Endothelial cell of umbilical vein (primary cell): ENCODE measurements at regions not wholly inside any gene's neighbourhood (a gene's known extent, or its start where the extent isn't known, plus 50 kb on each side); places are given as distances from the start of the nearest gene placed in this dataset.

Experiments used
- BruUV-seq: library from RNA; stranded (reverse); fragments of 400-500 nt; replicated peaks from 2 replicates; lab custom pipeline; 2021; lab: Mats Ljungman, UMichigan
- CTCF ChIA-PET: fragments of 300-600, 350-600 bp; sonication (Branson Sonifier 250); formaldehyde crosslinking; loops from one replicate; lab custom pipeline; 2021; ENCODE audit warnings: antibody characterized with exemption, inconsistent platforms; lab: Charles Lee
- POLR2A ChIA-PET: fragments of 300-600, 350-600 bp; sonication (Branson Sonifier 250); formaldehyde crosslinking; loops from one replicate; lab custom pipeline; 2021; ENCODE audit warnings: antibody characterized with exemption, inconsistent platforms; lab: Charles Lee
- DNase-seq: peaks from one replicate; pipeline ENCODE4 v3.0.0-alpha.2; 2011; ENCODE audit warnings: low read depth, low spot score
- FAIRE-seq: peaks from 2 replicates; lab custom pipeline; 2011; peaks lifted over from hg19 to GRCh38; lab: Jason Lieb, UNC
- H2AFZ ChIP-seq: 2 replicates; pipeline ENCODE4 v1.6.0; 2012; ENCODE audit warnings: low read depth, low read length, control low read depth, inconsistent platforms
- H3K27ac ChIP-seq: 2 replicates; pipeline ENCODE4 v1.5.1; 2011; ENCODE audit warnings: low read depth, mild to moderate bottlenecking, control low read depth, low read length, moderate library complexity; ENCODE audit not compliant: insufficient read depth
- H3K27me3 ChIP-seq, 2 experiments: 2 replicates each; pipeline versions ENCODE4 v1.6.0 to v1.6.1; 2011; ENCODE audit warnings: low read length in 2 of 2, mixed read lengths in 1 of 2; ENCODE audit not compliant: control insufficient read depth in 2 of 2, insufficient read depth in 2 of 2
- H3K36me3 ChIP-seq, 2 experiments: 2 replicates in 1 of 2; 3 replicates in 1 of 2; pipeline ENCODE4 v1.5.1; 2011; ENCODE audit warnings: low read length in 2 of 2, mild to moderate bottlenecking in 1 of 2, moderate library complexity in 1 of 2; ENCODE audit not compliant: control insufficient read depth in 2 of 2, insufficient read depth in 2 of 2; ENCODE audit errors: extremely low read depth in 1 of 2
- H3K4me1 ChIP-seq: 3 replicates; pipeline ENCODE4 v1.5.1; 2011; ENCODE audit warnings: mild to moderate bottlenecking, low read length; ENCODE audit not compliant: control insufficient read depth, insufficient read depth; ENCODE audit errors: extremely low read depth
- H3K4me2 ChIP-seq: 2 replicates; pipeline ENCODE4 v1.6.1; 2011; ENCODE audit warnings: low read length, control low read depth, mixed read lengths; ENCODE audit not compliant: insufficient read depth
- H3K4me3 ChIP-seq, 3 experiments: fragments of 200-600 bp in 1 of 3; sonication (generic), shearing (Covaris generic) in 1 of 3; replicated peaks in 1 of 3; 2 replicates each; pipeline ENCODE4 v1.5.1; 2011 to 2016; ENCODE audit warnings: control low read depth in 3 of 3, low read length in 3 of 3, mild to moderate bottlenecking in 2 of 3, inconsistent platforms in 1 of 3, low read depth in 1 of 3, moderate library complexity in 1 of 3; ENCODE audit not compliant: insufficient read depth in 1 of 3
- H3K79me2 ChIP-seq: 2 replicates; pipeline ENCODE4 v1.6.0; 2012; ENCODE audit warnings: low read length, inconsistent platforms; ENCODE audit not compliant: control insufficient read depth, insufficient read depth
- H3K9ac ChIP-seq: replicated peaks from 2 replicates; pipeline ENCODE3; 2011; ENCODE audit warnings: low read length, control low read depth; ENCODE audit not compliant: insufficient read depth; ENCODE audit errors: extremely low read depth
- H3K9me1 ChIP-seq: replicated peaks from 3 replicates; pipeline ENCODE4 v1.6.0; 2011; ENCODE audit warnings: mild to moderate bottlenecking, low read length; ENCODE audit not compliant: control insufficient read depth, insufficient read depth; ENCODE audit errors: extremely low read depth
- H3K9me3 ChIP-seq: replicated peaks from 2 replicates; pipeline ENCODE4 v1.5.1; 2012; ENCODE audit warnings: low read length, inconsistent platforms; ENCODE audit not compliant: control insufficient read depth, insufficient read depth
- H4K20me1 ChIP-seq: replicated peaks from 2 replicates; pipeline ENCODE3; 2011; ENCODE audit warnings: mild to moderate bottlenecking, low read length; ENCODE audit not compliant: control insufficient read depth, insufficient read depth; ENCODE audit errors: extremely low read depth
- CTCF ChIP-seq, 2 donors: IDR thresholded peaks; 1 replicate in 1 of 2; 2 replicates in 1 of 2; pipeline ENCODE4 v1.5.1; 2011; ENCODE audit warnings: low read length in 2 of 2, mild to moderate bottlenecking in 2 of 2, moderate library complexity in 2 of 2, control low read depth in 1 of 2, inconsistent platforms in 1 of 2, low read depth in 1 of 2; ENCODE audit not compliant: insufficient read depth in 1 of 2; ENCODE audit errors: extremely low read depth in 1 of 2
- EZH2 ChIP-seq: IDR thresholded peaks from 2 replicates; pipeline ENCODE4 v1.6.1; 2012; ENCODE audit warnings: borderline replicate concordance, low read depth, mild to moderate bottlenecking, moderate library complexity, low read length, inconsistent platforms; ENCODE audit not compliant: severe bottlenecking
- FOS ChIP-seq: IDR thresholded peaks from 2 replicates; pipeline ENCODE4 v1.6.1; 2011; ENCODE audit warnings: mild to moderate bottlenecking, low read length, moderate library complexity, borderline replicate concordance; ENCODE audit not compliant: insufficient read depth
- GATA2 ChIP-seq: IDR thresholded peaks from 2 replicates; pipeline ENCODE4 v1.7.0; 2011; ENCODE audit warnings: low read depth, mild to moderate bottlenecking, moderate library complexity, mixed read lengths, low read length; ENCODE audit not compliant: insufficient read length, insufficient read depth
- JUN ChIP-seq: IDR thresholded peaks from 2 replicates; pipeline ENCODE4 v1.6.1; 2011; ENCODE audit warnings: borderline replicate concordance, low read depth; ENCODE audit not compliant: insufficient read length, insufficient read depth
- MAX ChIP-seq: IDR thresholded peaks from 2 replicates; pipeline ENCODE4 v1.6.1; 2011; ENCODE audit not compliant: insufficient read depth, insufficient read length
- MYC ChIP-seq: IDR thresholded peaks from one replicate; pipeline ENCODE4 v1.6.1; 2011; ENCODE audit warnings: mild to moderate bottlenecking, low read depth, low read length
- POLR2A ChIP-seq: IDR thresholded peaks from 2 replicates; pipeline ENCODE4 v1.6.1; 2012; ENCODE audit warnings: low read depth, mild to moderate bottlenecking, control low read depth, low read length
- POLR2AphosphoS5 ChIP-seq: IDR thresholded peaks from 2 replicates; pipeline ENCODE4 v1.6.1; 2012; ENCODE audit warnings: low read depth, mild to moderate bottlenecking, control low read depth, low read length, moderate library complexity; ENCODE audit not compliant: insufficient read depth
- dilution Hi-C: fragments of 300-500 bp; cut with MboI; formaldehyde crosslinking; loops from one replicate; pipeline ENCODE4 v1.15.0; 2019; ENCODE audit warnings: low sequenced_read_pairs; ENCODE audit not compliant: extremely low pct_ligation_motif_present
- intact Hi-C: fragments of 100-400 bp; cut with micrococcal nuclease; formaldehyde crosslinking; loops from one replicate; pipeline ENCODE4 v1.10.0; 2022

- FAIRE-seq (no peak), DNase-seq (no peak)
- Histone ChIP-seq H3K9me3 (no peaks in the 10 kb centered on the region), H3K4me3 (no peak overlapping the region), H3K27ac (no peak overlapping the region), H3K9me1 (no peaks in the 10 kb centered on the region), H3K36me3 (no peaks in the 10 kb centered on the region), H3K27me3 (no peaks in the 10 kb centered on the region), H2AFZ (no peak overlapping the region), H3K4me2 (no peak overlapping the region), H3K4me1 (no peaks in the 10 kb centered on the region), H4K20me1 (no peaks in the 10 kb centered on the region), H3K79me2 (no peaks in the 10 kb centered on the region), H3K9ac (no peak overlapping the region)
- CTCF ChIA-PET, result no interaction called here
- BruUV-seq, result no TSS peak
- intact Hi-C loops (no loop called here), dilution Hi-C loops (no loop called here)
- POLR2A ChIA-PET, result no interaction called here
- TF ChIP-seq GATA2, result no peak
- TF ChIP-seq POLR2A, result no peak
- no peak for TF ChIP-seq POLR2AphosphoS5
- no peak for TF ChIP-seq CTCF (IDR thresholded peaks at IDR 0.05; ENCODE audit: extremely low read depth in 1 of 2, insufficient read depth in 1 of 2, low read depth in 1 of 2, low read length in 2 of 2)
- TF ChIP-seq JUN, result no peak
- no peak for TF ChIP-seq FOS
- no peak for TF ChIP-seq EZH2
- TF ChIP-seq MAX, result no peak
- TF ChIP-seq MYC, result no peak
These were observed 516.0 kb downstream of the OTOL1 start for GRCh38 chr3:162012633-162013032.
